Astrocyte (in vitro differentiated cells and primary cell): ENCODE measurements at regions not wholly inside any gene's neighbourhood (a gene's known extent, or its start where the extent isn't known, plus 50 kb on each side); places are given as distances from the start of the nearest gene placed in this dataset.
A peak's percentile ranks its signal among the peaks of the same experiment; 100 is the strongest.

Experiments
- DNase-seq: peaks from one replicate; pipeline ENCODE4 v3.0.0-alpha.2; 2010; ENCODE audit warnings: low read depth
- FAIRE-seq: peaks from 2 replicates; lab custom pipeline; 2011; peaks lifted over from hg19 to GRCh38; lab: Jason Lieb, UNC
- H2AFZ ChIP-seq: 2 replicates; pipeline ENCODE4 v1.6.0; 2012; ENCODE audit warnings: low read depth, low read length, inconsistent platforms
- H3K27ac ChIP-seq: 2 replicates; pipeline ENCODE4 v1.5.1; 2011; ENCODE audit warnings: low read depth, low read length, inconsistent platforms
- H3K27me3 ChIP-seq: 2 replicates; pipeline ENCODE4 v1.6.0; 2011; ENCODE audit warnings: low read length, inconsistent platforms; ENCODE audit not compliant: insufficient read depth
- H3K36me3 ChIP-seq: 2 replicates; pipeline ENCODE4 v1.5.1; 2011; ENCODE audit warnings: low read length, inconsistent platforms; ENCODE audit not compliant: insufficient read depth
- H3K4me1 ChIP-seq: 2 replicates; pipeline ENCODE4 v1.5.1; 2011; ENCODE audit warnings: low read length, inconsistent platforms; ENCODE audit not compliant: insufficient read depth
- H3K4me2 ChIP-seq: 2 replicates; pipeline ENCODE4 v1.6.0; 2012; ENCODE audit warnings: low read length, inconsistent platforms
- H3K4me3 ChIP-seq: 2 replicates; pipeline ENCODE4 v1.5.1; 2011; ENCODE audit warnings: low read depth, mild to moderate bottlenecking, low read length, inconsistent platforms; ENCODE audit not compliant: insufficient read depth
- H3K79me2 ChIP-seq: 2 replicates; pipeline ENCODE4 v1.6.0; 2012; ENCODE audit warnings: mild to moderate bottlenecking, low read length, inconsistent platforms; ENCODE audit not compliant: insufficient read depth
- H3K9ac ChIP-seq: 2 replicates; pipeline ENCODE4 v1.6.0; 2012; ENCODE audit warnings: mild to moderate bottlenecking, low read length, inconsistent platforms
- H3K9me3 ChIP-seq: 2 replicates; pipeline ENCODE4 v1.5.1; 2012; ENCODE audit warnings: low read depth, mild to moderate bottlenecking, low read length, inconsistent platforms; ENCODE audit not compliant: insufficient read depth
- H4K20me1 ChIP-seq: 2 replicates; pipeline ENCODE4 v1.6.0; 2012; ENCODE audit warnings: low read length, inconsistent platforms; ENCODE audit not compliant: insufficient read depth
- H3K27ac Mint-ChIP-seq: one replicate; pipeline ENCODE4 v1.8.0; 2021; ENCODE audit warnings: mild to moderate bottlenecking, mixed read lengths; ENCODE audit not compliant: unreplicated experiment
- H3K27me3 Mint-ChIP-seq: one replicate; pipeline ENCODE4 v1.8.0; 2021; ENCODE audit warnings: low read depth, mixed read lengths; ENCODE audit not compliant: unreplicated experiment
- H3K36me3 Mint-ChIP-seq: one replicate; pipeline ENCODE4 v1.8.0; 2021; ENCODE audit warnings: low read depth, mixed read lengths; ENCODE audit not compliant: unreplicated experiment
- H3K4me1 Mint-ChIP-seq: one replicate; pipeline ENCODE4 v1.8.0; 2021; ENCODE audit warnings: low read depth, mixed read lengths; ENCODE audit not compliant: unreplicated experiment
- H3K4me3 Mint-ChIP-seq: one replicate; pipeline ENCODE4 v1.8.0; 2021; ENCODE audit warnings: mild to moderate bottlenecking, moderate library complexity, mixed read lengths; ENCODE audit not compliant: unreplicated experiment
- H3K9me3 Mint-ChIP-seq: one replicate; pipeline ENCODE4 v1.8.0; 2021; ENCODE audit warnings: mild to moderate bottlenecking, mixed read lengths; ENCODE audit not compliant: unreplicated experiment
- CTCF ChIP-seq: IDR thresholded peaks from 2 replicates; pipeline ENCODE4 v1.5.1; 2011; ENCODE audit warnings: low read depth, mild to moderate bottlenecking, inconsistent platforms, low read length, moderate library complexity; ENCODE audit not compliant: insufficient read depth
- EZH2 ChIP-seq: IDR thresholded peaks from 2 replicates; pipeline ENCODE4 v1.6.1; 2012; ENCODE audit warnings: mild to moderate bottlenecking, low read length, inconsistent platforms; ENCODE audit not compliant: insufficient read depth

GRCh38 chr10:30187010-30187409 is 127.6 kb upstream of the JCAD start:
- Mint-ChIP-seq H3K27ac (no peak overlapping the region), H3K9me3 (no peaks in the 10 kb centered on the region), H3K27me3 (no peaks in the 10 kb centered on the region), H3K4me1 (peaks cover 51% of the 10 kb centered on the region), H3K36me3 (no peaks in the 10 kb centered on the region), H3K4me3 (no peak overlapping the region)
- no peak for TF ChIP-seq EZH2
- TF ChIP-seq CTCF = no peak
- no peak for DNase-seq
- Histone ChIP-seq H3K4me3 (no peak overlapping the region), H3K4me1 (peaks cover 57% of the 10 kb centered on the region), H3K79me2 (no peaks in the 10 kb centered on the region), H3K9ac (no peak overlapping the region), H3K9me3 (no peaks in the 10 kb centered on the region), H2AFZ (no peak overlapping the region), H3K36me3 (no peaks in the 10 kb centered on the region), H3K27ac (no peak overlapping the region), H4K20me1 (no peaks in the 10 kb centered on the region), H3K27me3 (no peaks in the 10 kb centered on the region), H3K4me2 (no peak overlapping the region)
- FAIRE-seq = no peak

DNA sequence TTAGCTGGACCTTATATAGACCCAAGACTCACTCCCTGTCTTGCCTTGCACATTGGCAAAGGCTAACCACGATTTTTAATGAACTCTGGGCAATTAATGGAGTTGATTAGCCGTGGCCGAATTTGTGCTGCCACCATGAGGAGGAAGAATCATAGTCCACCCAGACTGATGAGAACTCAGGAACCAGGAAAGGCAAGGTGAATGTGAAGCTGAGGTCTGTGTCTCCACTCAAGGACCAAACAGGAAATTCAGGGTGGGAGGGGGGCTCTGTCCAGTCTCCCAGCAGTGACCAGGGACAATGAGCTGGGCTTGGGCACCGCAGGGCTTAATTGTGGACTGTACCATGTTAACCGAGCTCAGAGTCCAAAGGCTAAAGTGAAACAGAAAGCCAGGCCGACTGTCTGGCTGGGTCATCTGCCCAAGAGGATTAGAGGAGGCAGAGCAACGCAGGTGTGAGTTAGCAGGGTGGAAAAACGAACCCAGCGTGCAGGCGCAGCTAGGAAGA is 127.0 kb upstream of the JCAD start:
- no peak for DNase-seq
- H3K27me3 Mint-ChIP-seq = no peaks in the 10 kb centered on the region
- H3K9me3 Mint-ChIP-seq = no peaks in the 10 kb centered on the region
- Histone ChIP-seq H2AFZ (no peak overlapping the region), H3K27me3 (no peaks in the 10 kb centered on the region), H3K9me3 (no peaks in the 10 kb centered on the region), H3K4me2 (peak overlapping the region; percentile 73), H3K36me3 (no peaks in the 10 kb centered on the region), H3K27ac (no peak overlapping the region), H3K4me1 (peaks cover 61% of the 10 kb centered on the region), H3K79me2 (no peaks in the 10 kb centered on the region), H3K9ac (no peak overlapping the region), H3K4me3 (no peak overlapping the region), H4K20me1 (no peaks in the 10 kb centered on the region)
- no peak for FAIRE-seq
- H3K4me1 Mint-ChIP-seq = peaks cover 55% of the 10 kb centered on the region
- no peak for TF ChIP-seq EZH2
- TF ChIP-seq CTCF = peak; percentile 6
- H3K27ac Mint-ChIP-seq = peak overlapping the region; percentile 22
- no peak overlapping the region for H3K4me3 Mint-ChIP-seq
- H3K36me3 Mint-ChIP-seq = no peaks in the 10 kb centered on the region

DNA sequence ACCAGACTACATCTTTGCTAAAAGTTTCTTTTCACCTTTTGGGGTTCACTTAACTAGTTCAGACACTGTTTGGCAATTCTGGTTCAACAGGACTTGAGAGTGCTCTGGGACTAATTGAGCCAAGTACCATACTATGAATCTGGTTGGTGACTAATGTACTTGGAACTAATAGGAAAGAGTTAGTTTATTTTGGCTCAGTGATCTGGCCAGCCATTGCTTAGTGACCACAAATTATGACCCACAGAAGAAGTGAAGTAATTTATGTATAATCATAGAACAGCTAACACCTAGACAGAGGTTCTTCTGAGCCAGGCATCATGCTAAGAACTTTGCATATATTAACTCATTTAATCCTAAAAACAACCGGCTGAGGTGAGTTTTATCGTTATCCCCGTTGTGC is 126.5 kb upstream of the JCAD start:
- H3K4me3 Mint-ChIP-seq = no peak overlapping the region
- Histone ChIP-seq H3K79me2 (no peaks in the 10 kb centered on the region), H3K4me1 (peaks cover 61% of the 10 kb centered on the region), H2AFZ (no peak overlapping the region), H3K27ac (no peak overlapping the region), H3K4me2 (peak overlapping the region; percentile 73), H3K36me3 (no peaks in the 10 kb centered on the region), H3K9me3 (no peaks in the 10 kb centered on the region), H3K27me3 (no peaks in the 10 kb centered on the region), H3K4me3 (no peak overlapping the region), H4K20me1 (no peaks in the 10 kb centered on the region), H3K9ac (no peak overlapping the region)
- no peaks in the 10 kb centered on the region for H3K9me3 Mint-ChIP-seq
- H3K27me3 Mint-ChIP-seq = no peaks in the 10 kb centered on the region
- no peaks in the 10 kb centered on the region for H3K36me3 Mint-ChIP-seq
- peaks cover 52% of the 10 kb centered on the region for H3K4me1 Mint-ChIP-seq
- H3K27ac Mint-ChIP-seq = peak overlapping the region; percentile 22
- TF ChIP-seq CTCF (no peak), EZH2 (no peak)
- FAIRE-seq = peak; percentile 94
- DNase-seq = peak; percentile 96
